ENCODE measurements at regions not wholly inside any gene's neighbourhood (a gene's known extent, or its start where the extent isn't known, plus 50 kb on each side); places are given as distances from the start of the nearest gene placed in this dataset.
"Not testable (repeated sequence)": the region's sequence is repeated elsewhere in the genome, so short reads cannot be mapped to it uniquely, and the experiment has no call there.

DNA sequence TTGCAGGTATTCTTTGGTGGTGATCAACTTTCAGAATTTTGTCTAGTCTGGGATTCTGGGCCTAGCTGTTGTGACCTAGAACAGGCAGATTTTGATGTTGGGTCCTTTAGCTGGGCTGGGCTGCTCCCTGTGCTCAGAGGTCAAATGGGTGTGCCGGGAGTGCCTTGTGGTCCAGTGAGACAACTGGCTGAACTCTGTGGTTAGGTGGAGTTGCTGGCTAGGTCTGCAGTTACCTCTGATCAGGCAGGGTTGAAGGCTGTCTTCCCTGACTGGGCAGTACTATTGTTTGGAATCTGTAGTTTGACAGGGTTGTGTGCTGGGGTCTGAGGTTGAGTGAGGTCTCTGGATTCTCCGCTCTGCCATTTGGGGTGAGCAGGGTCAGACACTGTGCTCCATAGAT, 599.3 kb downstream of the RAPGEF2 start:
- no peak for DNase-seq (ENCODE audit: low spot score)
- intact Hi-C loops (cut with DNase I): no loop called here

DNA sequence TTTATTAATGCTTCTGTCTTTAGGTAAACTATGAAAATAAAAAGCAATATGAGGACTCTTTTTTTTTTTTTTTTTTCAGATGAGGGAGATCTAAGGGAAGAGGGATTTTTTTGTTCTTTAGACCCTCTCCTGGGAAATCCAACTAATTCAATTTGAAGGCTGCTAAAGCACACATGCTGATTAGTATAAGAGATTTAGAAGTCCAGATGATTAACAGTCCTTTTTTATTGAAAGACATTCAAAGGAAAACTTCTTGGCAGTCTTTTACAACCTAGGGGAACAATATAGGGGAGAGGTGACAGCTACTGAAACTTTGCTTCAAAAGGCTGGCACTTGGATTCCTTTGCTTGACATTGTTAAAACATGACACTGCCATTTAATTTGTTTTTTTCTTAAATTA, 602.5 kb downstream of the RAPGEF2 start:
- no peak for DNase-seq (ENCODE audit: low spot score)
- intact Hi-C loops (cut with DNase I): no loop called here

DNA sequence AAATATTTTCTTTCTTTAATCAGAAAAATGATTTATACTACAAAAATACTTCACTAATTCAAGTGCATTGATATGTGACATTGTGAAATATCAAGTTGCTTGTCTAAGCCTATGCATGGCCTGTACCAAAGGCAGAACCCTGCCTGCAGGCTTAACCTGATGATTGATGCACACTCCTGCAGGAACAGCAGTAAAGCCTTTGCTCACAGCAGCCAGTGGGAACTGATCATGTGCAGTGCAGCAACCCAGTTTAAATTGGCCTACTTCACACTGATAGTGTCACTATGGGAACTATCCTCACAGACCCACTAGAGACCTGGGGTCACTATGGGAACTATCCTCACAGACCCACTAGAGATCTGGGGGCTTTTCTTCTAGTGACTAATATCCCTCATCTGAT, 603.8 kb downstream of the RAPGEF2 start:
- intact Hi-C loops (cut with DNase I): no loop called here

DNA sequence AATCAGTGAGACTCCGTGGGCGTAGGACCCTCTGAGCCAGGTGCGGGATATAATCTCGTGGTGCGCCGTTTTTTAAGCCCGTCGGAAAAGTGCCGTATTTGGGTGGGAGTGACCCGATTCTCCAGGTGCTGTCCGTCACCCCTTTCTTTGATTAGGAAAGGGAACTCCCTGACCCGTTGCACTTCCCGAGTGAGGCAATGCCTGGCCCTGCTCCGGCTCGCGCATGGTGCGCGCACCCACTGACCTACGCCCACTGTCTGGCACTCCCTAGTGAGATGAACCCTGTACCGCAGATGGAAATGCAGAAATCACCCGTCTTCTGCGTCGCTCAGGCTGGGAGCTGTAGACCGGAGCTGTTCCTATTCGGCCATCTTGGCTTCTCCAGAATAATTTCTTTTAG, 612.3 kb downstream of the RAPGEF2 start:
- intact Hi-C loops (cut with DNase I); DNase-seq (ENCODE audit: low spot score): not testable (repeated sequence)

More for the DNA sequence above, 603.8 kb downstream of the RAPGEF2 start:
- no peak for DNase-seq (ENCODE audit: low spot score)

DNA sequence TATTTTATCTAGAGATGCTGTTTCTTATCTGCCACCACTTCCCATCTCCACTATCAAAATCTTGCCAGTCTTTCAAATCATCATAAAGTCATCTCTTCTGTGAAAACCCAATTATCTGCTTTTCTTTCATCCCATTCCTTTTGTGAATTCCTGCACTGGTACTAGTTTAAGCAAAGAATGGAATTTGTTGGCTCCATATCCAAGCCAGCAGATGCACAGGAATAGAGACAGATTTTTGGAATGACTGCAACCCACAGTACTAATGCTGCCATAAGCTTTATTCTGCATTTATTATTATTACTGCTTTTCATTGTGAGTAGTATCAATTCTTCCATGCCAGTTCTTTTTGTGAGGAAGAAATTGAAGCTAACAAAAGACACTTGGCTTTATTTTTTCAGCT, 616.7 kb downstream of the RAPGEF2 start:
- intact Hi-C loops (cut with DNase I): no loop called here
- no peak for DNase-seq (ENCODE audit: low spot score)

DNA sequence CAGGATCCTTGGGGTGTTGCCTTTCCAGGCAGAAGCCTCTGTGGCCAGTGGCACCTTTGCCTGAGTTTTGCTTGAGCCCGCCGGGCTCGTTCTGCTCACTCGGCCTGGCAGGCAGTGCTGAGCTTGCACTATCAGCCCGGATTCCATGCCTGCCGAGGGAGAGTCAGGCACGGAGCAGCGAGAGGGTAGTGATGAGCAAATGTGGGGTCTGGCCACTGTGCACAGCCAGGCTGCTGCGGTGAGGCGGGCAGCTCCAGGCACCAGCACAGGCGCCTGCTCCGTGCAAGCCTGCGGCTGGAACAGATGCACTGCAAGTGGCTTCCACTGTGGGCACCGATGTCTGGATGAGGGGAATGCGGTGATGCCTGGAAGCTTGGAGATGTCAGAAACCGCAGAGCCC, 619.2 kb downstream of the RAPGEF2 start:
- no peak for DNase-seq (ENCODE audit: low spot score)
- intact Hi-C loops (cut with DNase I): no loop called here

DNA sequence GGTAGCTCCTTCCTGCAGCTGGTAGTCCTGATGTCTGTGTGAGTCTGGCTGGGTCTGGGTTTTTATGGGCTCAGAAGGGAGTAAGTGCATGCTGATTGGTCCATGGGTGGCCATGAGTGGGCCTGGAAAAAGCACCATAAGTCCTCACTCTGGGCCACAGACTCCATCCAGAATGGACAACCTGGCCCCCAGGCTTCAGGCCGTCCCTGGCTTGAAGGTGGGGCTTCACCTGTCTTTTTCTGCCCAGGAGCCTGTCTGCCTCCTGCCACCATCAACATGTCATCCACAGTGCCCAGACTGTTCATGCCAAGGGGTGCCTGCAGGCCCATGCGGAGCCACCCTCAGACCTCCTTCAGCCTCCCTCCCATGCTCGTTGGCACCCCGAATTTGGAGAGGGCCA, 620.0 kb downstream of the RAPGEF2 start:
- DNase-seq (ENCODE audit: low spot score): no peak
- intact Hi-C loops (cut with DNase I): no loop called here

DNA sequence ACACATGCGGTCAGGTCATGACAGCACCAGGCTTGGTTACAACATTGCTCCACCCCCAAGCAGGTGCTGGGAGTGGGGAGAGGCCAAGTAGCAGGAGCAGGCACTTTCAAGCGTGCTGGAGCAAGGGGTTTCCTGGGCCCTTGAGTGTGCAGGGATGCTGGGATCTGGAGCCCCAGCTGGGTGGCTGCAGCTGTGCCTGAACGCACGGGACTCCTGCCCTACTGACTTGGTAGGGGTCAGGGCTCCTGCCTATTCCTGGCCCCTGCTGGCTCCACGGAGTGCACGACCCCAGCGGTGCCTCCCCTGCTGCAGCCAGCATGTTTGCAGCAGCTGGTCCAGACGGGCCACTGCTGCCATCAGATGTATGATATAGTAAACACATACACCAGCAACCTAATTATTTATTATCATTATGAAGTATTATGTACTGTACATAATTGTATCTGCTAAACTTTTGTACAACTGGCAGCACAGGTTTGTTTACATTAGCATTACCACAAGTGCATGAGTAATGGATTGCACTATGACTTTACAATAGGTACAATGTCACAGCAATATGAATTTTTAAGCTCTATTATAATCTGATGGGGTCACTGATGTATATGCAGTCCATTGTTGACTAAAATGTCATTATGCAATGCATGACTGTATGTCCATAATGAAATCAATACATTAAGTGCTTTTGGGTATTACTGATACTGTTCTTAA, 620.6 kb downstream of the RAPGEF2 start:
- intact Hi-C loops (cut with DNase I): no loop called here
- DNase-seq (ENCODE audit: low spot score): no peak

DNA sequence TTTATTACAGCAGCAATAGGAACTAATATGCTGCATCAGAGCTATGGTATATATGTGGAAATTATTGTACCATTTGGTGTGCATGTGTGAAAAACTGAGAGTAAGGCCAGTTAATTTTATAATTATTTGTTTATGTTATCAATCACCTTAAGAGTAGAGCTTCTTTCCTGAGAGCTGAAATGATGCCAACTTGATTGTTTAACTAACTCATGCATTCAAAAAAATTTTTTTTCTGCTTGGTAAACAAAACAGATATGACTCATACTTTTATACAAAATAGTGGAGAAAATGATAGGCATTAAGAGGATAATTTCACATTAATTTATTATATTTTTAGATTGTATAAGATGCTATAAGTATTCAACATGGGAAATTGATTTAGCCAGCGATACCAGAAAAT, 622.7 kb downstream of the RAPGEF2 start:
- intact Hi-C loops (cut with DNase I): no loop called here
- no peak for DNase-seq (ENCODE audit: low spot score)

DNA sequence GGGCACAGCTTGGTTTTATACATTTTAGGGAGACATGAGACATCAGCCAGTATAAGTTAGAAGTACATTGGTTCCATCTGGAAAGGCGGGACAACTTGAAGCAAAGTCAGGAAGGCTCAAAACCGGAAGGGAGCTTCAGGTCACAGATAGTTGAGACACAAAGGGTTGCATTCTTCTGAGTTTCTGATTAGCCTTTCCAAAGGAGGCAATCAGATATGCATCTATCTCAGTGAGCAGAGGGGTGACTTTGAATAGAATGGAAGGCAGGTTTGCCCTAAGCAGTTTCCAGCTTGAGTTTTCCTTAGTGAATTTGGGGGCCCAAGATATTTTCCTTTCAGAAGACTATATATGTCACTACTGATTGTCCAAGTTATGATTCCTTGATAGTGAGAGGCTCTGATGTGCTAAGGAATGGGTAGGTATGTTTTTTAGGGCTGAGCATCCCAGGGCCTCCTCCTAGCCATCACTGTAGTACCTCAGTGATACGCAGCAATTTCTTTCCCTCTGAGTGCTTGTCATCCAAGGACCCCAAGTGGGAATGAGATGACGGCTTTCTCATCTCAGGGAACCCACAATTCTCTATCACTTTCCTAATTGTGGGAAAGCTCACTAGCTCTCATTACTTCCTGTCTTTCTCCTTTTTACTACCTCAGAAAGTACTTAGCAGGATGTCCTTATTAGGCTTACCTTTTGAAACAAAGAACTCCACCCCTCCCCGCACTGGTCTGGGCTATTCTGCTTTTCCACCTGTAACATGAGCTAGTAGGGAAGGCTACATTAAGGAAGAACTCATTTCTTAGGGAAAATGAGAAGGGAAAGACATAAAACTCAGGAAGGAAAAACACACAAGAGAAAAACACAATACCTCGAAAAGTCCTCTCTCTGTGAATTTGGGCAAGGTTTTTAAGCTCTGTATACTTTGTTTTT, 632.7 kb downstream of the RAPGEF2 start:
- DNase-seq (ENCODE audit: low spot score): no peak
- intact Hi-C loops (cut with DNase I): no loop called here

DNA sequence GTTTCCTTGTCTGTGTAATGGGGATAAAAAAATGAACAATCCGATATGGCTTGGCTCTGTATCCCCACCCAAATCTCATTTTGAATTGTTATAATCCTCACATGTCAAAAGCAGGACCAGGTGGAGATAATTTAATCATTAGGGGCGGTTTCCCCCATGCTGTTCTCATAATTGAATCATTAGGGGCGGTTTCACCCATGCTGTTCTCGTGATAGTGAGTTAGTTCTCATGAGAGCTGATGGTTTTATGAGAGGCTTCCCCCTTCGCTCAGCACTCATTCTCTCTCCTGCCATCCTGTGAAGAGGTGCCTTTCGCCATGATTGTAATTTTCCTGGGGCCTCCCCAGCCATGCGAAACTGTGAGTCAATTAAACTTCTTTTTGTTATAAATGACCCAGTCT, 633.5 kb downstream of the RAPGEF2 start:
- intact Hi-C loops (cut with DNase I): no loop called here
- no peak for DNase-seq (ENCODE audit: low spot score)

DNA sequence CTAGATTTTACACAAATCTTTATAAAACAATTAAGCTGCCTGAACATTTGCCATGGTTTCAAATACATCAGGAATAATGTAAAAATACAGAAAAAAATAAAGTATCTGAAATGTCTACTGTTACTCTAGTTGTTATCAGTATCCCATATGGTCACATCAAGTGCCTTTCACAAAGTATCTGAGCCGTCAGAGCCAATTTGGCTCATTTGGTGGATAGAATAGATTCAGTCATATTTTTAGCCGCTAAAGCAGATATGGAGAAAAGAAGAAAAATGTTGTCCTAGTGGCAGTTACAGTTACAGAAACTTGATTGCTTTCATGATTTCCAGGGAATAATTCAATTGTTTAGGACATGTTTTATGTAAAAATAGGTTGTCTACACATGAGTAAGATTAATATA, 641.1 kb downstream of the RAPGEF2 start:
- intact Hi-C loops (cut with DNase I): no loop called here
- DNase-seq (ENCODE audit: low spot score): no peak

DNA sequence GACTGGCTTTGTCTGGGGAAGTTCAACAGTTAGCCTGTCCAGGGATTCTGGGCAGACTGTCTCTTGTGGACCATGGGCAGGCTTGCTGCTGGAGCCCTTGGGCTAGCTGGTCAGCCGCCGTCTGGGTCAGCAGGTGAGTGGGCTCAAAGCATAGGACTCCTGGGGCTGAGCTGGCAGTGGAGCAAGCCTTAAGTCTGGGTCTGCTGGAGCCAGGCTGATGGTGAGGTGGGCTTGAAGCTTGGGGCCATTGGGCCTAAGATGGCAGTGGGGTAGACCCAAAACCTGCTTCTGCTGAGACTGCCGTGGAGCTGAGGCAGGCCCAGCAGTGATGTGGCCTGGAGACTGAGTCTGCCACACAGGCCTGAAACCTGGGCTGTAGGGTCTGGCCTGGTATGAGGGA, 645.1 kb downstream of the RAPGEF2 start:
- no peak for DNase-seq (ENCODE audit: low spot score)
- intact Hi-C loops (cut with DNase I): no loop called here

DNA sequence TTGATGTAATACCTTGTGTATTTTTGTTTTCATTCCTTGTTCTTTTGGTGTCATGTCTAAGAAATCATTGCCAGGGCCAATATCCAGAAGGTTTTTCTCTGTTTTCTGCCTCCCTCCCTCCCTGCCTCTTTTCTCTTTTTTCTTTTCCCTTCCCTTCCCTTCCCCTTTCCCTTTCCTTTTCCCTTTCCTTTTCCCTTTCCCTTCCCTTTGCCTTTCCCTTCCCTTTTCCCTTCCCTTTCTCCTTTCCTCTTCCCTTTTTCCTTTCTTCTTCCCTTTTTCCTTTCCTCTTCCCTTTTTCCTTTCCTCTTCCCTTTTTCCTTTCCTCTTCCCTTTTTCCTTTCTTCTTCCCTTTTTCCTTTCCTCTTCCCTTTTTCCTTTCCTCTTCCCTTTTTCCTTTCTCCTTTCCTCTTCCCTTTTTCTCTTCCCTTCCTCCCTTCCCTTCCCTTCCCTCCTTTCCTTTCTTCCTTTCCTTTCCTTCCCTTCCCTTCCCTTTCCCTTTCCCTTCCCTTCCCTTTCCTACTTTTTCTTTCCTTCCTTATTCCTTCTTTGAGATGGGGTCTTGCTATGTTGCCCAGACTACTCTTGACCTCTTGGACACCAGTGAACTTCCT, 646.1 kb downstream of the RAPGEF2 start:
- intact Hi-C loops (cut with DNase I): no loop called here
- DNase-seq (ENCODE audit: low spot score): no peak

DNA sequence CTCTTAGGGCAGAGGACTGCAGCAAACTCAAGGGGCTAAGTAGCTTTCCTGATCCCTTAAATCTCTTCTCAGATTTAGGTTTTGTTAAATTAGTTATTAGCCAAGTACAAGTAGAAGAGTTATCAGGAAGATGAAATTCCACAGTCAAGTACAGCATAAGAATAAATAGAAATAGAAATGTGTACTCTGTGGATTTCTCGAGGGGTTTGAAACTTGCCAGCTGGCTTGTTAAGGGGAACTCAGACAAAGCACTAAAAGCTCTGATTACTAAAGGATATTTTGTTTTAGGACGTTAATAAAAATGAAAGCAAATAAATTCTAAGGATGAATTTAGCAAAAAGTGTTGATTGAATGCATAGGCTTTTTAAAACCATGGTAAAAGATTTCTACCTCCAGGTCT, 654.6 kb downstream of the RAPGEF2 start:
- no peak for DNase-seq (ENCODE audit: low spot score)
- intact Hi-C loops (cut with DNase I): no loop called here

DNA sequence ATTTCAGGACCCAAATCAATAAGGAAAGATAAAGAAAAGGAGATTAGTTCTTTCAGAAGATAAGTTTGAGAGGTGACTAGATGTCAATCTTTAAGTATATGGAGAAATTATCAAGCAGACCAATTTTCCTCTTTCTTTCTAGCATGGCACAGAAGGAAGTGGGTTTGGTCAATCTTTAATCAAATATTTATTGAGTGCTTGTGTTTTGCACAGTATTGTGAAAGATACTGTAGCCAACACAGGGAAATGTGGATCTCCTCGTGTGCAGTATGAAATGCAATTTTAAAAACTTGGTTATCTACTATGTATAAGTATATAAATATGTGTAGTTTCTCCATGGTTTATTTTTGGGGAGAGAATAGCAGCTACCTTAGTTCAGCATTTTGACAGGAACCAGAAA, 655.2 kb downstream of the RAPGEF2 start:
- no peak for DNase-seq (ENCODE audit: low spot score)
- intact Hi-C loops (cut with DNase I): no loop called here

DNA sequence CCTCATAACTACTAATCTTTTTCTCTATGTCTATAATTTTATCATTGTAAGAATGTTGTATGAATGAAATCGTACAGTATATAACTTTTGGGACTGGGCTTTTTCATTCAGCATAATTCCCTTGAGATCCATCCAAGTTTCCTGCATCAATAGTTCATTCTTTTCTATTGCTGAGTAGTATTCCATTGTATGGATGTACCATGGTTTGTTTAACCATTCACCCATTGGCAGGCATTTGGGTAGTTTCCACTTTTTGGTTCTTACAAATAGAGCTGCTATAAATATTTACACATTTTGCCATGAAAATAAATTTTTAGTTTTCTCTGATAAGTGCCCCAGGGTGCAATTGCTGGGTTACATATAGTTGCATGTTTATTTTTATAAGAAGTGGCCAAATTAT, 659.8 kb downstream of the RAPGEF2 start:
- DNase-seq (ENCODE audit: low spot score): no peak
- intact Hi-C loops (cut with DNase I): loop anchor here in 1 of 2 donors (5.0 kb wide), 1 partner anchor 495 kb away; no protein-coding TSS in a partner anchor

DNA sequence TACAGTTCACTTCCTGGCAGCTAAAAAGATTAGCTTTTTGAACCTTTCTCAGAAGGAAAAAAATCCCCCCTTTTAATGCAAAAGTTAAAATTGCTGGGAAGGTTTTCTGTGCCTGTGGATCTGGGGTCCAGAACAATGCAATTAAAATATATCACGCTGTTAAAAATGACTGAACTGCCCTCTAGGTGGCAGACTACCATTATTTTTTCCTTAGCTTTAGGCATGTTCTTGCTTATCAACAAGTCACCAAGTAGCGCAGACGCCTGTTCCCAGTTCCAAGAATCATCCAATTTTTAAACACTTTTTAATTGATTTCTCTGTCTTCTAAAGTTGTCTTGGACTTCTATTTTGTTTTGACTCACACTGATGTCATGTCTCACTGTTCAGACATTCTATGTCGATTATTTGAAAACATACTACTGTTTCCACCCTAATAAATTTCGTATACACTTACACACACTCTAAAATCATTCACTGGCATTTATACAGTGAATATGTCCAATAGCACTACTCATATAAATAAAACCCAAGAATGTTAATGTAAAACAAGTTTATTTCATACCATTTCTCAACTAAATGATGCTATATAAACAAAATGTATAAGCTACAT, 661.6 kb downstream of the RAPGEF2 start:
- no peak for DNase-seq (ENCODE audit: low spot score)
- intact Hi-C loops (cut with DNase I): loop anchor here in 1 of 2 donors (5.0 kb wide), 1 partner anchor 497 kb away; no protein-coding TSS in a partner anchor

DNA sequence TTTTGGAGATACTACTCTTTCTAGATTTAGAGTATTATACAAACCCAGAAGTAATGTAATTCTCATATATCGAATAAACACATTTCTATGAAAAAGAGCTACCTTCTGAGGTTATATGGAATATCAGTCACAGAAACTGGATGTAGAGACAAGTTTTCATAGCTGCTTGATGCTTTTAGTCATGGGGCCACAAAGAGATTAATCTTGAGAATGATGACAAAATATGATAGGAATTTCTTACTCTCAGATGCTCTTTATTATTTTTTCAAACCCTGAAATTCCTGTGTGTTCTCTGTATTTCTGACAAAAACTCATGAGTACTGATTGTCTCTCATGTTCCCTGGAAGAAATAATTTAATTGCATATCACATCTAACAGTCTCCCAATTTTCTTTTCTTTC, 662.5 kb downstream of the RAPGEF2 start:
- DNase-seq (ENCODE audit: low spot score): no peak
- intact Hi-C loops (cut with DNase I): no loop called here

DNA sequence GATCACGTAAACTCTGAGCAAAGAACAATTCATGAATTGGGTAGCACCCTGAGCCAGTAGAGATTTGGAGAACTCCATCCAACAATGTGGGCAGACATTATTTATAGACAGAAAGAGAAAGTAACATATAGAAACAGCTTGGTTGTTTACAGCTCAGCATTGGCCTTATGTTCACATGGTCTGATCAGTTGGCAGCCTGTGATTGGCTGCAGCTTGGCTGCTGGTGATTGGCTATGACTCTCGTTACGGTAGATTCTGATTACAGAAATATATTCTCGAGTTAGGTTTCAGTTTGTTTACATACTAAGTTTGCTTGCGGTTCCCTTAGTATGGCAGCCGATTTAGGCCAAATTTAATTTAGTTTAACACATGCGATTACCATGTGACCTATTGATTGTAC, 663.4 kb downstream of the RAPGEF2 start:
- intact Hi-C loops (cut with DNase I): no loop called here
- DNase-seq (ENCODE audit: low spot score): no peak

Measured in posterior vena cava (tissue), 2 donors.